ENCODE measurements at regions not wholly inside any gene's neighbourhood (a gene's known extent, or its start where the extent isn't known, plus 50 kb on each side); places are given as distances from the start of the nearest gene placed in this dataset.

- H3K4me1 ChIP-seq (ENCODE audit: insufficient read depth, low read length, severe bottlenecking), result no peaks in the 10 kb centered on the region
- H3K27me3 ChIP-seq (ENCODE audit: insufficient read depth, low read length), result no peaks in the 10 kb centered on the region
- H2AFZ ChIP-seq (ENCODE audit: low read length), result no peak overlapping the region
- H3K9ac ChIP-seq (ENCODE audit: low read length), result no peak overlapping the region
- no peaks in the 10 kb centered on the region for H4K20me1 ChIP-seq (ENCODE audit: insufficient read depth, low read length)
- no peaks in the 10 kb centered on the region for H3K79me2 ChIP-seq (ENCODE audit: insufficient read depth, low read length)
- H3K9me3 ChIP-seq (ENCODE audit: low read length), result no peaks in the 10 kb centered on the region
- no peaks in the 10 kb centered on the region for H3K9me2 ChIP-seq (ENCODE audit: low read depth, low read length)
- TF ChIP-seq EZH2 (IDR thresholded peaks at IDR 0.05; ENCODE audit: borderline replicate concordance, low read length) (no peak), CTCF (IDR thresholded peaks at IDR 0.05; ENCODE audit: low read length) (no peak)
- no peak overlapping the region for H3K4me3 ChIP-seq (ENCODE audit: low read depth, low read length, poor library complexity, severe bottlenecking)
- no peaks in the 10 kb centered on the region for H3K36me3 ChIP-seq (ENCODE audit: insufficient read depth, low read length)
- no peak overlapping the region for H3K4me2 ChIP-seq (ENCODE audit: low read length)
- H3F3A ChIP-seq (ENCODE audit: insufficient read depth, low read length), result no peaks in the 10 kb centered on the region
- H3K27ac ChIP-seq (ENCODE audit: low read depth, low read length, poor library complexity, severe bottlenecking), result no peak overlapping the region
These were observed 59.7 kb upstream of the ZDHHC15 start for GRCh38 chrX:75582511-75582910.

Measured in OCI-LY1 (cell line).